Fibroblast of villous mesenchyme (primary cell): ENCODE measurements at regions not wholly inside any gene's neighbourhood (a gene's known extent, or its start where the extent isn't known, plus 50 kb on each side); places are given as distances from the start of the nearest gene placed in this dataset.

Source experiments
- DNase-seq: peaks from one replicate; pipeline ENCODE4 v3.0.0-alpha.2; 2010; ENCODE audit warnings: low read depth
- H3K4me3 ChIP-seq: 2 replicates; pipeline ENCODE4 v1.5.1; 2011; ENCODE audit warnings: low read depth, mild to moderate bottlenecking, low read length
- TF ChIP-seq, protein P1 (sequence below): IDR thresholded peaks from 2 replicates; pipeline ENCODE4 v1.5.1; 2012; ENCODE audit warnings: low read depth, mild to moderate bottlenecking, low read length; ENCODE audit not compliant: insufficient read depth

DNA sequence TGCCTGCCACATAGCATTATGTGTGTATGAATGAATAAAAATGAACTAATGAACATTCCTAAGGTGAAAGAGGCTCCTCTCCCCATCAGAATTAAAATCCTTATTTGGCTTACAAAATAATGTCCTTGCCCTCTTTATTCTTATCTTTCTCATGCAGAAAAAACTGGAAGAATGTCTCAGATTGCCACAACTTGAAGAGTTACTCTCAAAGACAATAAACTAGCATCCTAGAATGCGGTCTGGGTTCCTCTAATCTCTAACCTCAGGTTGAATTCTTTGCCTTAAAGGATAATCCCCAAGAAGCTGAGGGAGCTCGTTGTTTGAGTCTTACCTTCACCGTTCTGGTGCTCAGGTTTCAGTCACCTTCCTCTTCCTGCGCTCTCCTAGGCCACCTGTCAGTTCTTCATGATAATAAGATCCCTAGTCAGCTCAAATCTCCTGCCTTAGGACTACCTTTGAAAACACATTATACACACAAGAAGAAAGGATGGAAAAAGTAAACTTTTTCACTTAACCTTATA is 147.1 kb downstream of the PHLDA1 start:
- no peak overlapping the region for H3K4me3 ChIP-seq
- TF ChIP-seq, protein P1, sequence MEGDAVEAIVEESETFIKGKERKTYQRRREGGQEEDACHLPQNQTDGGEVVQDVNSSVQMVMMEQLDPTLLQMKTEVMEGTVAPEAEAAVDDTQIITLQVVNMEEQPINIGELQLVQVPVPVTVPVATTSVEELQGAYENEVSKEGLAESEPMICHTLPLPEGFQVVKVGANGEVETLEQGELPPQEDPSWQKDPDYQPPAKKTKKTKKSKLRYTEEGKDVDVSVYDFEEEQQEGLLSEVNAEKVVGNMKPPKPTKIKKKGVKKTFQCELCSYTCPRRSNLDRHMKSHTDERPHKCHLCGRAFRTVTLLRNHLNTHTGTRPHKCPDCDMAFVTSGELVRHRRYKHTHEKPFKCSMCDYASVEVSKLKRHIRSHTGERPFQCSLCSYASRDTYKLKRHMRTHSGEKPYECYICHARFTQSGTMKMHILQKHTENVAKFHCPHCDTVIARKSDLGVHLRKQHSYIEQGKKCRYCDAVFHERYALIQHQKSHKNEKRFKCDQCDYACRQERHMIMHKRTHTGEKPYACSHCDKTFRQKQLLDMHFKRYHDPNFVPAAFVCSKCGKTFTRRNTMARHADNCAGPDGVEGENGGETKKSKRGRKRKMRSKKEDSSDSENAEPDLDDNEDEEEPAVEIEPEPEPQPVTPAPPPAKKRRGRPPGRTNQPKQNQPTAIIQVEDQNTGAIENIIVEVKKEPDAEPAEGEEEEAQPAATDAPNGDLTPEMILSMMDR: no peak
- no peak for DNase-seq

DNA sequence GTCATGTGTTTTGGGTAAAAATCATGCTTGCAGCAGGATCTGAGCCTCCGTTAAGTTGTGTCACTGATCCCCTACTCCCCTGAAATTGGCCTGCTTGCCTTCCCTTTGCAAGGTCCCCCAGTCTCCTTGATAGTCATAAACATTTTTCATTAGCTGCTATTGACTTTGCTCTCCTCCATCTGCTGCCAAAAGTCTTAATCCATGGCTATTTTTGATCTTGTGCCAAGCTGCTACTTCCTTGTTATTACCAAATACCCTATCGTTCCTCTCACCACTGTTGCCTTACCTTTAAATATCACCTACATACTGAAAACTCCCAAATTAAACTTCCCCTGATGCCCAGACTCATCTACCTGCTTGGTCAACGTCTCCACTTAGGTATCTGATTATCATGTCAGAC is 148.3 kb downstream of the PHLDA1 start:
- H3K4me3 ChIP-seq: no peak overlapping the region
- TF ChIP-seq, protein P1: no peak

DNA sequence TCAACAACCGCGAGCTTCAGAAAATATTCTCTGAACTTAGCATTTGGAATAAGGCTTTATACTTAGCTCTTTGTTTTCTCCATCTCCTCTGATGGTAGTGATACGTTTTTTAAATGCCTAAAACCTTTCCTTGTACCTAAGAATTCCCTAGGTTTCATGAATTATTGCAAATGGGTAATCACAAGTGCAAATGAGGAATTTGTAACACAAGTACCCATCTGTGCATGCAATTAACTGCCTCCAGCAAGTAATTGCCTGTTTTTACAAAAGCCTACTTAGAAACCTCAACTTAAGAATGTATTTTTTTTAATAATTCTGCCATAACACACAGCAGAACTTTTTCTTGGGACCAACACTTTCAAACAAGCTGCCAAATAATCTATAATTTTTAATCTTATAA is 149.2 kb downstream of the PHLDA1 start:
- TF ChIP-seq, protein P1: no peak
- DNase-seq: no peak
- no peak overlapping the region for H3K4me3 ChIP-seq

More for the DNA sequence above, 148.3 kb downstream of the PHLDA1 start:
- DNase-seq: no peak

DNA sequence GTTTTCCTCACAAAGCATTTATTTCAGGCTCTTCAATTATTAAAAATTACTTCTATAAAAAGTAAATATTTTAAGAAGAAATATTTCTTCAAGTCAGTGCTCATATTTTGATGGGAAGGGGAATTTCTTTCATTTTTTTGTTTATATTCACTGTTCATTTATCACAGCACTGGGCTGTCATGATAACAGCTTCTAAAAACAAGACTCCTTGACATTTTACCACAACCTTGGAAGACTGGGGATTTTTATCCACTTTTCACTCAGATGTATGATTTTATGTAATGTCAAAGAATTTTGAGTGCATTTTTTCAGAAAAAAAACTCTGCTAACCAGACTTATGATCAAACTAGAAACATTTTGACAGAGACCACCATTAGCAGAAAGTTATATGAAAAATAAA is 149.7 kb downstream of the PHLDA1 start:
- TF ChIP-seq, protein P1: no peak
- DNase-seq: no peak
- no peak overlapping the region for H3K4me3 ChIP-seq

DNA sequence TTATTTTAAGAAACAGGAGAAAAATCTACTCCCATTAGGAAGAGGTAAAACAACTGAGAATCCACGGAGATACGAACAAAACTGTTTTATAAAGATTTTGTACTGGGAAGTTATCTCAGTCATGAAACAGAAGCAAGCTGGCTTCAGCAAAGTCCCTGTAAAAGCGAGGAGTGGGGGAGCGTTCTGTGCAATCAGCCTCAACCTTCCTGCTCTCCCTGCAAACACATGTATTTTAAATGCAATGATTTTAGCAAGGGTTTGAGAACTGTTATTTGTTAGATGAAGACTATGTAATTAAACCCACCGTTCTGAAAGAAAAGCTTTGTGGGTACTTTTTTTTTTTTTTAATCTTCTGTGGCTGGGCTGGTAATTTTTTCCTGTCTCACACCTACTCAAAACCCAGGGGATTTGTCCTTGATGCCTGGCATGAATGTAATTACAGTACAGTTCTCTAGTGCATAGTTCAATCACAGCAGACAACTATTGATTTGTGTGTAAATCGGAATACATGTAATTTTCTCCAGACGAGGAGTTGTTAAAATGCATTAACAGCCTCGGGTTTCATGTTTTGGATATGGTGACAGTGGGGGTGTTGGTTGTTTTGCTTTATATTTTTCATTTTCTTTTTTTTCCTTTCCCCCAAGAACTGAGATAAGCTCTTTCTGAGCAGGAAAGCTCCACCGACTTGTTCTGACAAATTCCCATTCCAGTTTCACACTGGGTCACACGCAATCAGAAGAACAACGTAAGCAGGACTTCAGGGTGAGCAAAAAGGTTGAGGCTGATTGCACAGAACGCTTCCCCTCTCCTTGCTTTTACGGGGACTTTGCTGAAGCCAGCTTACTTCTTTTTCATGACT is 153.6 kb downstream of the PHLDA1 start:
- peak overlapping the region; percentile 26 for H3K4me3 ChIP-seq
- TF ChIP-seq, protein P1: no peak
- DNase-seq: peak; percentile 95

DNA sequence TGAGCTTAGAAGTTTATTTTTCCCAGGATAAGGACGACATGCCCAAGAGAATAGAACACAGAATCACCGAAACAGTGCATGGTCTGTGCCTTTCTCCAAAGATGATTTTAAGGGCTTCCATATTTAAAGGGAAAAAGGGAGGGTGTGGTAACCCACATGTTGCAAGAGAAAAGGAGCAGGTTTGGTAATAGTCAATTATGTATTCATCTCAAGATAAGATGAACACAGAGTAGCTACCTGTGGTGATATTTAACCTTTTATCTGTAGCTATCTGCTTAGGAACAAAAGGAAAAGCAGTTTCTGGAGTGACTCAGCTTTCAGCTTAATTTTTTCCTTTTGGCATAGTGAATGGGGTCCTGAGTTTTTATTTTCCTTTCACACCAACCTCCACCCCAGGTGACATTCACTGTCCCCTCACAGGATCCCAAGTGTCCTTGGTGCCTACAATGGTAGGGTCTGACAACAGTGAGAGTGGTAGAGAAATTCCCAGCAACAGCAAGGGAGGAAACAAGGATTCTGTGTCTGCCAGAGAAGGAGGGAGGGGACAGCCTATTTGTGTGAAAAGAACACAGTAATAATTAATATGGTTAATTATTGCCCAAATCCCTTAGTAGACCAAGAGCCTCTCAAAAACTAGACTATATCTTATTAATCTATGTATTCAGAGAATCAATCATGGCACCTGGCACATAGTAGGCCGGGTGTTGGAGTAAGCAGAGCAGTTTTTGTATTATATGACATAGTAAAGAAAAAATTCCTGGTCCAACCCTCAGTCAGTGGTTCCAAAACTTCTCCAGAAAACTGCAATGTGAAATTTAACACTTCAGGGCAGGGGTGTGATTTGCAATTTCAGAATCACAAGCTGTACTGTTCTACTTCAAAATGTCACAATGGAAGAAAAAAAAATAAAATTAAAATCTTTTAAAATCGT is 154.5 kb downstream of the PHLDA1 start:
- peak; percentile 55 for DNase-seq
- no peak overlapping the region for H3K4me3 ChIP-seq
- TF ChIP-seq, protein P1: no peak
